Heart right ventricle (tissue), 16 donors: ENCODE measurements at regions not wholly inside any gene's neighbourhood (a gene's known extent, or its start where the extent isn't known, plus 50 kb on each side); places are given as distances from the start of the nearest gene placed in this dataset.

Experiments
- ATAC-seq, 8 donors: fragments of 200-7000 bp; cut with Tn5 transposase; one replicate each; pipeline ENCODE4 v1.9.1; 2020; ENCODE audit warnings: mild to moderate bottlenecking in 8 of 8, moderate library complexity in 8 of 8, moderate number of reproducible peaks in 1 of 8
- DNase-seq, 2 donors: peaks; one replicate each; pipeline ENCODE4 v3.0.0-alpha.2; 2020
- H3K27ac ChIP-seq, 10 donors: fragments of 200-600 bp; sonication (generic) in 2 of 10; one replicate each; pipeline versions ENCODE4 v1.5.0 to v1.8.0; 2020 to 2022; ENCODE audit warnings: mild to moderate bottlenecking in 3 of 10
- H3K27me3 ChIP-seq, 7 donors: fragments of 200-600 bp; one replicate each; pipeline ENCODE4 v1.8.0; 2021 to 2022; ENCODE audit warnings: mild to moderate bottlenecking in 2 of 7
- H3K36me3 ChIP-seq, 9 donors: fragments of 200-600 bp; sonication (generic) in 1 of 9; one replicate each; pipeline versions ENCODE4 v1.5.0 to v1.8.0; 2020 to 2022; ENCODE audit warnings: mild to moderate bottlenecking in 2 of 9
- H3K4me1 ChIP-seq, 9 donors: fragments of 200-600 bp; sonication (generic) in 1 of 9; one replicate each; pipeline versions ENCODE4 v1.5.0 to v1.8.0; 2020 to 2022; ENCODE audit warnings: mild to moderate bottlenecking in 4 of 9
- H3K4me3 ChIP-seq, 10 donors: fragments of 200-600 bp; sonication (generic) in 2 of 10; one replicate each; pipeline versions ENCODE4 v1.5.0 to v1.8.0; 2020 to 2022; ENCODE audit warnings: mild to moderate bottlenecking in 7 of 10, moderate library complexity in 2 of 10
- H3K9me3 ChIP-seq, 11 donors: fragments of 200-600 bp in 10 of 11; sonication (generic) in 2 of 11; one replicate each; pipeline versions ENCODE4 v1.5.0 to v1.8.0; 2013 to 2022; ENCODE audit warnings: mild to moderate bottlenecking in 2 of 11, control low read depth in 1 of 11, moderate library complexity in 1 of 11
- WGBS, 2 donors: extraction: QIAGEN DNeasy Blood & Tissue Kit; methylation state at CpG; one replicate each; pipeline ENCODE4 v1.1.7; 2013; ENCODE audit warnings: inconsistent platforms in 1 of 2; 5-methylcytosine and 5-hydroxymethylcytosine counted together
- intact Hi-C, 10 donors: fragments of 100-400 bp; cut with DNase I; formaldehyde crosslinking; loops; one replicate each; pipeline versions ENCODE4 v1.11.1 to v1.14.2; 2022
- TF ChIP-seq, protein P1 (sequence below), 9 donors: fragments of 200-600 bp; sonication (generic) in 2 of 9; IDR thresholded peaks; one replicate each; pipeline versions ENCODE4 v1.5.0 to v1.8.0; 2021 to 2022; ENCODE audit warnings: antibody characterized with exemption in 9 of 9, mild to moderate bottlenecking in 5 of 9, moderate library complexity in 1 of 9
- donor health status: Arrhythmogenic right ventricular cardiomyopathy.
- donor health status: ischemic (EF 13 %, LVEDD 7.1; RV severe dilation, severe dysfunction).
- donor health status: healthy with polysubstance abuse.
- donor health status: DM: no; HTN: yes; CAD: no.
- donor health status: DM: no; HTN: no; CAD: no.
- donor health status: ischemic (EF 25% LVEDD 6.9; RV normal size, moderate dysfunction).
- donor health status: ischemic (EF 25% LVEDD 5.7; RV mildly dilated, moderate dysfunction).
- donor health status: healthy.
- donor health status: DM: yes; HTN: yes; CAD: no.
- donor health status: Ischemic cardiomyopathy.
- donor health status: ischemic (EF 35%, LVEDD 5.7; RV mildly dilated, moderate dysfunction).
- donor health status: nonischemic (EF 11% LVEDD 7.7; RV severe dilation, severe dysfunction).
- donor health status: DM: yes; HTN: yes; CAD: no.
- donor health status: PGD.
- donor health status: ischemic (EF 29% LVEDD 5.4; RV normal size, mild dysfunction).
- donor health status: nonischemic (EF 23%, LVEDD 6.1; RV moderate dilation, normal function).

DNA sequence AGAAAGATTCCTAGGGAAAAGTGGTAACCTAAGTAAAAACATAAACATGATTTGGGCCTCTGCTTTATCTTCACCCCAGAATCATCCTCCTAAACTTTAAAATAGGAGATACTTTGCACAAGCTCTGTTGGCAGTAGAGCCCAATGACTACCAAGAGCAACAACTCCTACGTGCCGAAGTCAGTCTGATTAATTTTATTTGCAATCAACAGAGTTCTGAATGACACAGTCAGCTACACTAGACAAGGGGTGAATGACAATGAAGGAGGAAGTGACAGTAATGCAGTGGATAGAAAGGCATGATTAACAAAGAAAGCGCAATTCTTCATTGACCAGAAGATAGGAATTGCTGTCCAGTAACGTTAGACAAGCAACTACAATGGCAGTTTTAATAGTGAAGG, 957.9 kb upstream of the USP15 start:
- 77% methylated on average over 4 of the region's 4 CpGs for WGBS, 2 donors
- H3K4me1 ChIP-seq, result no peaks in the 10 kb centered on the region
- no peaks in the 10 kb centered on the region for H3K27me3 ChIP-seq
- no peaks in the 10 kb centered on the region for H3K36me3 ChIP-seq
- H3K4me3 ChIP-seq, result no peak overlapping the region
- H3K27ac ChIP-seq, result no peak overlapping the region
- TF ChIP-seq, protein P1, sequence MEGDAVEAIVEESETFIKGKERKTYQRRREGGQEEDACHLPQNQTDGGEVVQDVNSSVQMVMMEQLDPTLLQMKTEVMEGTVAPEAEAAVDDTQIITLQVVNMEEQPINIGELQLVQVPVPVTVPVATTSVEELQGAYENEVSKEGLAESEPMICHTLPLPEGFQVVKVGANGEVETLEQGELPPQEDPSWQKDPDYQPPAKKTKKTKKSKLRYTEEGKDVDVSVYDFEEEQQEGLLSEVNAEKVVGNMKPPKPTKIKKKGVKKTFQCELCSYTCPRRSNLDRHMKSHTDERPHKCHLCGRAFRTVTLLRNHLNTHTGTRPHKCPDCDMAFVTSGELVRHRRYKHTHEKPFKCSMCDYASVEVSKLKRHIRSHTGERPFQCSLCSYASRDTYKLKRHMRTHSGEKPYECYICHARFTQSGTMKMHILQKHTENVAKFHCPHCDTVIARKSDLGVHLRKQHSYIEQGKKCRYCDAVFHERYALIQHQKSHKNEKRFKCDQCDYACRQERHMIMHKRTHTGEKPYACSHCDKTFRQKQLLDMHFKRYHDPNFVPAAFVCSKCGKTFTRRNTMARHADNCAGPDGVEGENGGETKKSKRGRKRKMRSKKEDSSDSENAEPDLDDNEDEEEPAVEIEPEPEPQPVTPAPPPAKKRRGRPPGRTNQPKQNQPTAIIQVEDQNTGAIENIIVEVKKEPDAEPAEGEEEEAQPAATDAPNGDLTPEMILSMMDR (IDR thresholded peaks at IDR 0.05), result no peak
- peaks cover 0 to 14% (median 0%) of the 10 kb centered on the region in 11 donors for H3K9me3 ChIP-seq
- DNase-seq (no peak), ATAC-seq (no peak)
- intact Hi-C loops, result no loop called here

DNA sequence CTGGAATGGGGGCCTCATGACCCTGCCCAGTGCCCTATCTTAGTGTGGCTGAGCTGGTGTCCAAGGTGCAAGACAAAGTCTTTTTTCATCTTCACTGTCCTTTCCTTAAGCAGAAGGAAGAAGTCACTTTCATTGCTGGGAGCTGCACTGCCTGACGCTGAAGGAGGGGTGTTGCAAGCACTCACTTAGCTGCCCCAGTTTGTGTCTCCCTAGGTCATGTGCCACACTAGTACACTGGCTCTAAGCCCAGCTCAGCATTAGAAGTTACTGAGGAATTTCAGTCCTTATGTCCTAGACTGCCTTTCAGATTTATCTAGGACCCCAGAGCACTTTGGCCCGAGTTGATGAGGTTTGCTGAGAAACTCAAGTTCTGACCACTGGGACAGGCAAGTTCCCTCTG, 952.0 kb upstream of the USP15 start:
- ATAC-seq (no peak), DNase-seq (no peak)
- H3K27me3 ChIP-seq, result no peaks in the 10 kb centered on the region
- WGBS, 2 donors, result 70 to 76% methylated on average over 2 of the region's 2 CpGs
- no peak overlapping the region for H3K4me3 ChIP-seq
- no peak overlapping the region for H3K27ac ChIP-seq
- peaks cover 0 to 15% (median 0%) of the 10 kb centered on the region in 11 donors for H3K9me3 ChIP-seq
- TF ChIP-seq, protein P1 (IDR thresholded peaks at IDR 0.05), result no peak
- intact Hi-C loops, result no loop called here
- no peaks in the 10 kb centered on the region for H3K4me1 ChIP-seq
- H3K36me3 ChIP-seq, result no peaks in the 10 kb centered on the region

DNA sequence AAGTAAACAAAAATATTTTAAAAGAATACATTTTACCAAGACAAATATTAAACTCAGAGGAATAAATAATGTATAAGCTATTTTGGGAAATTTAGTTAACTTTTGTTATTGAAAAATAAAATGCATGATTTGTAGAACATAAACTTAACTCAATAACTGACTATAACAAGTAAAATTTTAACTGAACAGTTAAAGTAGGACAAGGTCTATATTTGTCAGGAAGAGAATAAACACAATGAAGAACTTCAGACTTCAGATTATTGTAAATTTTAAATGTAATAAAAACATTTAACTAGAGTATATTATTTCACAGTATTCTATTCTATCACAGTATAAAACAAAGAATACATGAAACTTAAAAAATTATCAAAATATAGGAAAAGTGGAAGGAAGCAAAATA, 948.8 kb upstream of the USP15 start:
- H3K27me3 ChIP-seq, result no peaks in the 10 kb centered on the region
- no peak for ATAC-seq
- H3K4me3 ChIP-seq, result no peak overlapping the region
- peaks cover 0 to 27% (median 0%) of the 10 kb centered on the region in 11 donors for H3K9me3 ChIP-seq
- DNase-seq, result no peak
- no peaks in the 10 kb centered on the region for H3K4me1 ChIP-seq
- H3K27ac ChIP-seq, result no peak overlapping the region
- TF ChIP-seq, protein P1 (IDR thresholded peaks at IDR 0.05), result no peak
- no peaks in the 10 kb centered on the region for H3K36me3 ChIP-seq
- intact Hi-C loops, result no loop called here

DNA sequence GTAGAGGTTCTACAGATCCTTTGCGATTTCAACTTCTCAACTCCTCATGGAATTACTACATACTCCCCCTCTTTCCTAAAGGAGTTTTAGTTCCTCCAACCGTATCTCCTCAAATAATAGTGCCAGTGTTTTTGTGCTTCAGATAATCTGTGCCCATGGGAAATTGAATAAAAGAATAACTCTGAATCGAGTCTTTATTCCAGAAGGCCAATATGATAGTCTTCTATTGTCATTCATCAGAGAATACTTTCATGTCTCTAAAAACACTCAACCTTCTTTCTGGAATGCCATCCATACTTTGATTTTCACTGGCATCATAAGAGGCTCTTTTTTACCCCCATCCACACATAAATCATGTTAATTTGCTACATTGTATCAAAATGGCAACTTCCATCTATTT, 911.3 kb upstream of the USP15 start:
- WGBS, 2 donors, result 63 to 65% methylated on average over 3 of the region's 3 CpGs
- TF ChIP-seq, protein P1 (IDR thresholded peaks at IDR 0.05), result no peak
- Histone ChIP-seq H3K27ac (no peak overlapping the region), H3K27me3 (no peaks in the 10 kb centered on the region), H3K36me3 (no peaks in the 10 kb centered on the region), H3K4me3 (no peak overlapping the region), H3K4me1 (no peaks in the 10 kb centered on the region), H3K9me3 (no peaks in the 10 kb centered on the region)
- intact Hi-C loops, result no loop called here
- ATAC-seq (no peak), DNase-seq (no peak)

DNA sequence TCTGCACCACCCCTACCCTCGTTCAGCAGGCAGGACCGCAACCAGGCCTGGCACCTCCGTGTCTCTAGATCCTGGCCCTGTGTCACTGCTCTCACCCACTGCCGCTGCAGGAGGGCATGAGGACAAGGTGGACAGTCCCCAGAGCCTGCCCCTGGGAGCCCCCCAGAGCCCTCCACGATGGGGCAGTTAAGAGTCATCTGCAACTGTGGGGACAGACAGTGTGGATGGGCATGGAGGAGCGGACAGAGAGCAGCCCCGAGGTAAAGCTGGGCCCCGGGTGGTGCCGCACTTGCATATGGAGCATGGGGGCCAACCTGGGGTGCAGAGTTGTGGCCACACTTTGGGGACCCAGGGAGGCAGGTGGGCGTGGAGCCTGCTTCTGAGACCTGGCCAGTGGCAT, 905.1 kb upstream of the USP15 start:
- DNase-seq, result no peak
- Histone ChIP-seq H3K36me3 (no peaks in the 10 kb centered on the region), H3K27me3 (peaks cover 0 to 4% (median 0%) of the 10 kb centered on the region in 7 donors), H3K9me3 (peaks cover 0 to 2% (median 0%) of the 10 kb centered on the region in 11 donors), H3K4me3 (no peak overlapping the region), H3K4me1 (no peaks in the 10 kb centered on the region), H3K27ac (no peak overlapping the region)
- TF ChIP-seq, protein P1 (IDR thresholded peaks at IDR 0.05), result no peak
- intact Hi-C loops, result no loop called here
- no peak for ATAC-seq
- 84 to 90% methylated on average over 10 of the region's 10 CpGs for WGBS, 2 donors
